IPS-15b (cell line): ENCODE measurements at regions not wholly inside any gene's neighbourhood (a gene's known extent, or its start where the extent isn't known, plus 50 kb on each side); places are given as distances from the start of the nearest gene placed in this dataset.

Source experiments
- H3K27me3 ChIP-seq: one replicate; pipeline ENCODE4 v1.6.1; 2013; ENCODE audit warnings: low read length; ENCODE audit not compliant: control insufficient read depth, insufficient read depth
- H3K36me3 ChIP-seq: one replicate; pipeline ENCODE4 v1.6.1; 2013; ENCODE audit warnings: low read length; ENCODE audit not compliant: control insufficient read depth, insufficient read depth
- H3K4me1 ChIP-seq: one replicate; pipeline ENCODE4 v1.6.1; 2013; ENCODE audit warnings: mild to moderate bottlenecking, low read length; ENCODE audit not compliant: control insufficient read depth, insufficient read depth
- H3K4me3 ChIP-seq: one replicate; pipeline ENCODE4 v1.5.1; 2013; ENCODE audit warnings: low read depth, low read length
- H3K9ac ChIP-seq: one replicate; pipeline ENCODE4 v1.6.1; 2013; ENCODE audit warnings: low read depth, mild to moderate bottlenecking, low read length
- H3K9me3 ChIP-seq: one replicate; pipeline ENCODE4 v1.6.1; 2013; ENCODE audit warnings: mild to moderate bottlenecking, low read length; ENCODE audit not compliant: control insufficient read depth, insufficient read depth

- no peak overlapping the region for H3K9ac ChIP-seq
- no peaks in the 10 kb centered on the region for H3K27me3 ChIP-seq
Observed at GRCh38 chr22:49091917-49092545, 735.6 kb downstream of the BRD1 start.

DNA sequence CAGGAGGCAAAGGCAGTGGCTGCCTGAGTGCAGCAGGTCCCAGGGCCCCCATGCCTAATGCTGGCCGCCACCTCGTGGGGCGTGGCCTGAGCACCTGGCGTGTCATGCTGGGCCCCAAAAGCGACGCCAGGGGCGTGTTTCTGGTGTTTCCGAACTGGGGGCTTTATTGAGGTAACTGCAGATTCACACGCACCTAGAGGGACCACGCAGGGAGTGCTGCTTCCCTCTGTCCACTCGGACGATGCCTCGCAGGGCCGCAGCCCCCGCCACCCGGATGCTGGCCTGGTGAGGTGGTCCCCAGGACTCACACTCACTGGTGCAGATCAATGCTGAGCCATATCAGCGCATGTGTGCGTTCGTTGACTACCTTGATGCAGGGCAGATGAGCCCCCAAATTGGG is 736.2 kb downstream of the BRD1 start:
- peaks cover 2% of the 10 kb centered on the region for H3K36me3 ChIP-seq
- H3K9me3 ChIP-seq = no peaks in the 10 kb centered on the region
- H3K4me3 ChIP-seq = no peak overlapping the region
- H3K27me3 ChIP-seq = no peaks in the 10 kb centered on the region
- H3K4me1 ChIP-seq = no peaks in the 10 kb centered on the region
- no peak overlapping the region for H3K9ac ChIP-seq

More at GRCh38 chr22:49091917-49092545, 735.6 kb downstream of the BRD1 start:
- Histone ChIP-seq H3K4me1 (no peaks in the 10 kb centered on the region), H3K4me3 (no peak overlapping the region), H3K9me3 (no peaks in the 10 kb centered on the region), H3K36me3 (peaks cover 2% of the 10 kb centered on the region)

- H3K9ac ChIP-seq = no peak overlapping the region
- no peaks in the 10 kb centered on the region for H3K4me1 ChIP-seq
- no peaks in the 10 kb centered on the region for H3K27me3 ChIP-seq
- no peaks in the 10 kb centered on the region for H3K9me3 ChIP-seq
- H3K4me3 ChIP-seq = no peak overlapping the region
- H3K36me3 ChIP-seq = peaks cover 2% of the 10 kb centered on the region
Observed at GRCh38 chr22:49090853-49091135, 736.9 kb downstream of the BRD1 start.

DNA sequence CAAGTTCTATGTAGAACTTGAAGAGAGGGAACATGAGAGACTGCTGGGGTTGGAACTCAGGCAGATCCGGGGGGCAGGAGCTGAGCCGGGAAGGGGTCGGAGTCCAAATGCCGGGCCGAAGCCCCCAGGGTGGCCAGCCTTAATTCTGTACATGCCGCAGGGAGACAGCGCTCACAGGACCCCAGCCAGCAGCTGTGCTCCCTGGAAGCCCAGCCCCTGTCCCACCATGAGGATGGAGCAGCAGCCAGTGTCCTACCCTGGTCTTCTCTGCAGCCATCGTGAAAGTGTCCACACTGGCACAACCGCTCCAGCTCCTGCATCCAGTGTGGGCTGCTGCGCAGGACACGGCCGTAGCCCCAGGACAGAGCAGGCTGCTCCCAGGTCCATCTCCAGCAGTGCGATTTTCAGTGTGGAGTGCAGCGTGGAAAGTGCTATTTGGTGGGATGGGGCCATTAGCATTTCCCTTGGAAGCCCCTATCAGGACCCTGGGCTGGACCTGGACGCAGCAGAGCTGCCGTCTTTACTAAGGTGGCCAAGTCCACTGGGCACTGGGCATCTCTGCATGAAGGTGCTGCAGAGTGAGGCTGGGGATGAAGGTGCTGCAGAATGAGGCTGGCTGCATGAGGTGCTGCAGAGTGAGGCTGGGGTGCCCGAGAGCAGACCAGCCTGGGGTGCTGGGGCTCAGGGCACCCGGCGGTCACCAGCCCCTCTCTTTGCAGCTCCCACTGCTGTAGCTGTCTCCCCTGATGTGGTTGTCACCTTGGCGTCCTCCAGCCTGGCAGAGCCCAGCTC is 737.4 kb downstream of the BRD1 start:
- H3K27me3 ChIP-seq = no peaks in the 10 kb centered on the region
- no peaks in the 10 kb centered on the region for H3K4me1 ChIP-seq
- H3K9me3 ChIP-seq = no peaks in the 10 kb centered on the region
- H3K9ac ChIP-seq = no peak overlapping the region
- H3K36me3 ChIP-seq = peaks cover 2% of the 10 kb centered on the region
- no peak overlapping the region for H3K4me3 ChIP-seq

DNA sequence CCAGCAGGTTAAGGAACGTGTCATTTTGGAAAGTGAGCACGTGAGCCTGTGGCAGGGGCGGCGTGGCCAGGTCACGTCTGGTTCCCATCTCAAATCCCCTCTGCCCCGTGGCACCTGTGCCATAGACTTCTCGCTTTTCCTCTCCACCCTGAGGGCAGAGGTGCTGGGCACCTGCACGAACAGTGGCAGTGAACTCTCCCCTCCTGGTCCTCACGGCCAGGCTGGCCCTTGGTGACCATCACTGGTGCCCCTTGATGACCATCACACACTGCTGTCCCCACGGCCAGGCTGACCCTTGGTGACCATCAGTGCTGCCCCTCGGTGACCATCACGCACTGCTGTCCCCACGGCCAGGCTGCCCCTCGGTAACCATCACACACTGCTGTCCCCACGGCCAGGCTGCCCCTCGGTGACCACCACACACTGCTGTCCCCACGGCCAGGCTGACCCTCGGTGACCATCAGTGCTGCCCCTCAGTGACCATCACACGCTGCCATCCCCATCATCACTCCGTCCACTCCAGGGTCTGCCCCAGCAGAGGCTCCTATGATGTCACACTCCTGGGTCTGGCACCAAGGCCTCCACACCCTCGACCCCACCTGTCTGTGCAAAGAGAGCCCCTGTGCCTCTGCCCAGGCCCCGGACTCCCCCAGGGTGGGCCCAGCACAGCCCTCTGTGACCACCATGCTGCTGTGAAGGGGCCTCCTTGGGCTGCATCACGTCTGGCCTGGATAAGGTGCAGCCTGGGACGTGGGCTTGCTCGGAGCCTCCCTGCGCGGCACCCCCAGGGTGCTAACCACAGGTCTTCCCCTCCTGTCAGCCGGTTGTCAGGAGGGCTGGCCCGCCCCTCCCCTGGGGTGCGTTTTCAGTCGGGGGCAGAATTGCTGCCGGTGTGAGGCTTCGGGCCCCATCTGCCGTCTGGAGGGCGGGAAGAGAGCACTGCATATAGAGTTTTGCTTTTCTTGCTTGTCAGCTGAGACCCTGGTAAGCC is 738.6 kb downstream of the BRD1 start:
- Histone ChIP-seq H3K4me1 (no peaks in the 10 kb centered on the region), H3K36me3 (no peaks in the 10 kb centered on the region), H3K9me3 (no peaks in the 10 kb centered on the region), H3K9ac (no peak overlapping the region), H3K4me3 (no peak overlapping the region), H3K27me3 (no peaks in the 10 kb centered on the region)

DNA sequence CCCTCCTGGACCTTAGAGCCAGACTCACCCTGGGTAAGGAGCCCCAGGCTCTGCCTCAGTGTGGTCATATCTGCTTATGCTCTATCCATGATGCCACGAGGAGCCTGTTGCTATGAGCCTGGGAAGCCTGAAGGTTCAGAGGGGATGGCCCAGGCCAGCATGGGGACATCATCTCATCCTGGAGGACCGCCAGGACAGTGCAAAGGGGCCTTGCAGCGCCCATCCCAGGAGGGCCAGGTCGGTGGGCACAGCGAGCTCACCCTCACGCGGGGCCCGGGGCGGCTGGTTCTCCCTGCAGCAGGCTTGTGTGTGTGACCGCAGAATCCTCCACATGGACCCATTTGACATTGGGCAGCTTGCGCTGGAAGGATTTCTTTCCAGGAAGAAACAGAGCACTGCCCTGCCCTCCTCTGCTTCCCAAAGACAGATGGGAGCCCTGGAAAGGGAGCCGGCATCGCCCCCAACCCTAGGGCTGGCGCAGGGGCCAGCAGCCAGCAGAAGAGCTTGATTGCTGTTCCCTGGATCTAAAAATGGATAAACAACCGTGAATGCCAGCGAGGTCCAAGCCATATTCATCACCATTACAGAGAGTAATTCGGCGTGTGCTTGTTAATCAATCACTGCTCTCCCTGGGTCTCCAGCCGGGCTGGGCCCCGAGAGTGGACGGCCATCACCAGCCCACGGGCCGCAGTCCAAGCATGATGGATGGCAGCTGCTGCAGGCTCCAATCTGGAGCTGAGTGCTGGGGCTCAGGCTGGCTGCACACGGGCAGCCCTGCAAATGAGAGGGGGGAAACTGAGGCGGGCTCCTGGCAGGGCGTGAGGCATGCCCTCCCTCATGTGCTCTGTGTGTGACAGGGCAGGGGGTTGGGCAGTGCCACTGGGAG is 739.7 kb downstream of the BRD1 start:
- H3K36me3 ChIP-seq = no peaks in the 10 kb centered on the region
- H3K4me1 ChIP-seq = no peaks in the 10 kb centered on the region
- no peak overlapping the region for H3K4me3 ChIP-seq
- no peak overlapping the region for H3K9ac ChIP-seq
- H3K9me3 ChIP-seq = no peaks in the 10 kb centered on the region
- no peaks in the 10 kb centered on the region for H3K27me3 ChIP-seq

- no peaks in the 10 kb centered on the region for H3K27me3 ChIP-seq
- H3K4me1 ChIP-seq = no peaks in the 10 kb centered on the region
- no peaks in the 10 kb centered on the region for H3K9me3 ChIP-seq
- no peaks in the 10 kb centered on the region for H3K36me3 ChIP-seq
- no peak overlapping the region for H3K4me3 ChIP-seq
- H3K9ac ChIP-seq = no peak overlapping the region
Observed at GRCh38 chr22:49087198-49087597, 740.5 kb downstream of the BRD1 start.

DNA sequence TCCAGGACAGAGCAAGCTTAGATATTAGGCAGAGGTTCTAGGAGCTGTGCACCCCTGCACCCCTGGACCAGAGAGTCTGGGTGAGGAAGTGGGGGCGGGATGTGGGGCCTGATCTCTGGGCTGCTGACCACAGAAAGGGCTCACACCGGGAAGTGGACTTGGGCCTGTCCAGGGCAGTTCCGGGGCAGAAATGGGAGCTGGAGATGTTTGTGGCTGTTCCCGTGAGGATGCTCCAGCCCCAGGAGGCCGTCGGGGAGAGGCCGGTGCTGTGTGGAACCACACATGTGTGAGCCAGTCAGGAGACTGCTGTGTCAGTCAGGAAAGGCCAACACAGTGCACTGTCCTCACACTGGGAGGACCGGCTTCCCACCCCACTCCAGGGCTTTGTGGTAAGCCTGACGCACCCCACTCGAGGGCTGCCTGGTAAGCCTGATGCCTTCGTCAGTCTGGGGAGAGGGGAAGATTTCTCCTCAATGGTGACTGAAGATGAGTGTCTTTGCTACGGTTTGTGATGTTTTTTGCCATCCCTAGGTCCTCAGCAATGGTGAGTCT is 741.0 kb downstream of the BRD1 start:
- Histone ChIP-seq H3K9ac (no peak overlapping the region), H3K27me3 (no peaks in the 10 kb centered on the region), H3K4me3 (no peak overlapping the region), H3K4me1 (no peaks in the 10 kb centered on the region), H3K36me3 (no peaks in the 10 kb centered on the region), H3K9me3 (no peaks in the 10 kb centered on the region)

DNA sequence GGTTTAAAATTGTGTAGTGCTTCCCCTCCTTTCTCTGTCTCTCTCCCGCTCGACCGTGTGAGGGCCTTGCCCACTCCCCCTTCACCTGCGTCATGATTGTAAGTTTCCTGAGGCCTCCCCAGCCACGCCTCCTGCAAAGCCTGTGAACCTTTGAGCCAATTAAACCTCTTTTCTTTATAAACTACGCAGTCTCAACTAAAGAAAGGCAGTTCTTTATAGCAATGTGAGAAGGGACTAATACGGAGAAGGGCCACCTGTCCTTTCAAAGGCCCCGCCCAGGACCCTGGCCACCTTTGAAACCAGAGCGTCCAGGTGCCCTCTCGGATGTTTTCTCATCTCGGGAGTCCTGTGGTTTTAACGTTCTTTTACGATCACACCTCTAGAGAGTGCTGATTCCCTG is 741.5 kb downstream of the BRD1 start:
- no peak overlapping the region for H3K9ac ChIP-seq
- H3K9me3 ChIP-seq = no peaks in the 10 kb centered on the region
- no peaks in the 10 kb centered on the region for H3K4me1 ChIP-seq
- H3K4me3 ChIP-seq = no peak overlapping the region
- H3K27me3 ChIP-seq = no peaks in the 10 kb centered on the region
- no peaks in the 10 kb centered on the region for H3K36me3 ChIP-seq

GRCh38 chr22:49084206-49084605 is 743.5 kb downstream of the BRD1 start:
- no peak overlapping the region for H3K4me3 ChIP-seq
- H3K4me1 ChIP-seq = no peaks in the 10 kb centered on the region
- H3K27me3 ChIP-seq = no peaks in the 10 kb centered on the region
- no peaks in the 10 kb centered on the region for H3K9me3 ChIP-seq
- no peak overlapping the region for H3K9ac ChIP-seq
- H3K36me3 ChIP-seq = no peaks in the 10 kb centered on the region

GRCh38 chr22:49083607-49084006 is 744.1 kb downstream of the BRD1 start:
- H3K4me3 ChIP-seq = no peak overlapping the region
- no peaks in the 10 kb centered on the region for H3K36me3 ChIP-seq
- no peak overlapping the region for H3K9ac ChIP-seq
- H3K27me3 ChIP-seq = no peaks in the 10 kb centered on the region
- no peaks in the 10 kb centered on the region for H3K4me1 ChIP-seq
- no peaks in the 10 kb centered on the region for H3K9me3 ChIP-seq
